ENCODE measurements at regions not wholly inside any gene's neighbourhood (a gene's known extent, or its start where the extent isn't known, plus 50 kb on each side); places are given as distances from the start of the nearest gene placed in this dataset.

DNA sequence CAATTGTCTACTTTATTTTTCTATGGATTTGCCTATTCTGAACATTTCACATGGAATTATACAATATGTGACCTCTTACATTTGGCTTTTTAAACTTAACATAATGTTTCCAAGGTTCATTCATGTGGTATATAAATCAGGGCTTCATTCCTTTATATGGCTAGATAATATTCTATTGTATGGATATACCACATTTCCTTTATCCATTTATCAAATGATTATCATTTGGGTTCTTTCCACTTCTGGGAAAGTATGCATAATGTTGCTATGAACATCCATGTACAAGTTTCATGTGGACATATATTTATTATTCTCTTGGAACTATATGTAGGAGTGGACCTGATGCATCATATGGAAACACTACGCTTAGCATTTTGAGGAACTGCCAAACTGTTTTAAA lies 99.7 kb upstream of the NCKAP5 start:
- no peak for DNase-seq (ENCODE audit: low read depth)
- Histone ChIP-seq H3K9ac (ENCODE audit: low read length) (no peak overlapping the region), H3K36me3 (ENCODE audit: control insufficient read depth, insufficient read depth, low read length, severe bottlenecking) (no peaks in the 10 kb centered on the region), H3K4me3 (ENCODE audit: low read length) (no peak overlapping the region), H3K4me1 (ENCODE audit: control insufficient read depth, insufficient read depth, low read length) (no peaks in the 10 kb centered on the region), H3K9me3 (ENCODE audit: control insufficient read depth, low read length) (peaks cover 19% of the 10 kb centered on the region), H3K27me3 (replicated peaks; ENCODE audit: control insufficient read depth, insufficient read depth, low read length) (no peaks in the 10 kb centered on the region)

DNA sequence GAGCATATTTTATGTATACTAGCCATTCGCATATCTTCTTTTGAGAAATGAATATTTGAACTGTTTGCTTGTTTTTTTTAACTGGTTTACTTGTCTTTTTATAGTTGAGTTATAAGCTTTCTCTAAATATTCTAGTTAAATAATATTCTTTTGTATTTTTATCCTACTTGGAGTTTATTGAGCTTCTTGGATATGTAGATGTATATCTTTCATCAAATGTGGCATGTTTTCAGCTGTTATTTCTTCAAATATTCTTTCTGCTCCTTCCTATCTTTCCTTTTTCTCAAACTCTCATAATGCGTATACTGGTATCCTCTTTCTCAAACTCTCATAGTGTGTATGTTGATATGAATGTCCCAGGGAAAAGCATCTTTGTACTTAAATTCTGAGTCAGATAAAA lies 100.3 kb upstream of the NCKAP5 start:
- H3K9me3 ChIP-seq (ENCODE audit: control insufficient read depth, low read length), result peaks cover 19% of the 10 kb centered on the region
- no peaks in the 10 kb centered on the region for H3K36me3 ChIP-seq (ENCODE audit: control insufficient read depth, insufficient read depth, low read length, severe bottlenecking)
- H3K4me3 ChIP-seq (ENCODE audit: low read length), result no peak overlapping the region
- H3K9ac ChIP-seq (ENCODE audit: low read length), result no peak overlapping the region
- H3K27me3 ChIP-seq (replicated peaks; ENCODE audit: control insufficient read depth, insufficient read depth, low read length), result no peaks in the 10 kb centered on the region
- DNase-seq (ENCODE audit: low read depth), result no peak
- peaks cover 1% of the 10 kb centered on the region for H3K4me1 ChIP-seq (ENCODE audit: control insufficient read depth, insufficient read depth, low read length)

DNA sequence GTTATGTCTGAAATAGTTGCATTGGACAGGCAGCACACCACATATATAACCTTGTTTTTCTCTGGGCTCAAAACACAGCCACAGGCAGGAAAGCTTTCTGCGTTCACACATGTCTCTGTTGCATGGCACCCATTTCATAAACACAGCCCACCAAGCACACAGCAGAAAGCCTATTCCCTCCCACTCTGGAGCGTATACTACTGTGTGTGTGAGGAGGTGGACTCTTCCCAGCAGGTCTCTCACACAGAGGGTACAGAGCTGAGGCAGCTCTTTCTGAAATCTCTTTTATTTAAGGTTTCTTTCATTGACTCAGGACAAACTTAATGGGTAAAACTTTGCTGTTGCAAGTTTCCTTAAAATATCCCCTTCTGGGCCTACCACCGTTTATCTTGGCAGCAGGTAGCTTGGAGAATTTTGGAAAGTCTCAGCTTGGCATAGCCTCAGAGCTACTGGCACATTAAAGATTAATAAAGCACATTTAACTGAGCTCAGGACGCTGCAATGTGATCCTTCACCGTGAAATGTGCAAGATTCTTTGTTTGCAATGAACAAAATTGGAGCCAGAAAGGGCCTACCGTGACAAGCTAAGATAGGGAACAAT lies 105.1 kb upstream of the NCKAP5 start:
- Histone ChIP-seq H3K9me3 (ENCODE audit: control insufficient read depth, low read length) (peaks cover 12% of the 10 kb centered on the region), H3K4me3 (ENCODE audit: low read length) (no peak overlapping the region), H3K36me3 (ENCODE audit: control insufficient read depth, insufficient read depth, low read length, severe bottlenecking) (no peaks in the 10 kb centered on the region), H3K9ac (ENCODE audit: low read length) (no peak overlapping the region), H3K27me3 (replicated peaks; ENCODE audit: control insufficient read depth, insufficient read depth, low read length) (no peaks in the 10 kb centered on the region), H3K4me1 (ENCODE audit: control insufficient read depth, insufficient read depth, low read length) (peaks cover 34% of the 10 kb centered on the region)
- no peak for DNase-seq (ENCODE audit: low read depth)

DNA sequence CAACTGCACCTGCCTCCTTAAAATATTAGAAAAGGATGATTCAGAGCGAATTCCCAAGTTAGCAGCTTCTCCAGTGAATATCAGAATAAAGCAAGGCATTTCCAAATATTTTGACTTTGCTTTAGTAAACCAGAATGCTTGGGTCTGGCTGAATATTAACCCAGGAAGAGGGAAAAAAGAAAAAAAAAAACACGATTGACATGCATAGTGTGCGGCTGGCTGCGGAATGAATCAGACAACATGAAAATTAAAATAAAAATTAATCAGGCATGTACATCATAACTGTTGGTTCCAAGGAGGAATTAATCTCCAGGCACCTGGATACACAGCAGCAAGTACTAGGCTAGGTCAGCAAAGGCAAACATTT lies 105.8 kb upstream of the NCKAP5 start:
- Histone ChIP-seq H3K9ac (ENCODE audit: low read length) (peak overlapping the region; percentile 81), H3K36me3 (ENCODE audit: control insufficient read depth, insufficient read depth, low read length, severe bottlenecking) (no peaks in the 10 kb centered on the region), H3K4me1 (ENCODE audit: control insufficient read depth, insufficient read depth, low read length) (peaks cover 34% of the 10 kb centered on the region), H3K27me3 (replicated peaks; ENCODE audit: control insufficient read depth, insufficient read depth, low read length) (no peaks in the 10 kb centered on the region), H3K4me3 (ENCODE audit: low read length) (peak overlapping the region; percentile 73), H3K9me3 (ENCODE audit: control insufficient read depth, low read length) (peaks cover 5% of the 10 kb centered on the region)
- no peak for DNase-seq (ENCODE audit: low read depth)

DNA sequence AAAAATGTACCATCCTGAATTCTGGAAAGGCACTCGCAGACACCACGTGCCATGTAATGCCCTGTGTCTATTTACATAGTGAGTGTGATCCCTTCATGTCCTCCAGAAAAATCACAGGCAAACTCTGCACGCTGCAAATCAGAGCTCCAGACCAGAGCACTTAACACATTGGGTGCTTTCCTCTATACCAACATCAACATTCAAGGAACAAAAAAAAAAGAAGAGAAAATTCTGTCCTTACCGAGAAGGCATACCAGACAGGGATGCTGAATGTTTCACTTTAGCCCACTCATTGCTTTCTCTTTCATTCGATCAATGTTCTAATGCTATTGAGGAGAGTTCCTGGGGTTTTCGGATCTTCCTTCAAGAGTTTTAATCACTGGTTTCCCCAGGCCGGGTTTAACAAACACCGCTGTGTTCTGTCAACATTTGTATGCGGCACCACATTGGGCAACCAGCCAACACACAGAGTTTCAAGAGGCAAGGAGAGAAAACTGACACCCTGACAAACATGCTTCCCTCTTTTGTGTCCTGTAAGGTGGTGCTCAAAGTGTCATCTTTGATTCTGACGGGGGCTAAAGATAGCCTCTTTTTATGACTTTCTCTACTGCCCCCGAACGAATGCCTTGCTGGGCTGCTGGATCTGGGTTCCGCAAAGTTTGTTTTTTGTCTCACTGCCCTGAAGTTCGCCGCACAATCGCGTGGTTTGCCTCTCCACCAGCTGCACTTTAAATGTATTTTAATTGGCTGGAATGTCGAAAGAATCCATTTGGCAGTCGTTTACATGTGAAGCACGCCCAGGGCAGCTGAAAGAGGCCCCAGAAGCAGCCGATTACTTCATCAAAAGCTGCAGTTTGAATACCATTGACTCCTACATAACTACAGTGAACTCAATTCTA lies 106.4 kb upstream of the NCKAP5 start:
- Histone ChIP-seq H3K4me1 (ENCODE audit: control insufficient read depth, insufficient read depth, low read length) (peaks cover 34% of the 10 kb centered on the region), H3K27me3 (replicated peaks; ENCODE audit: control insufficient read depth, insufficient read depth, low read length) (no peaks in the 10 kb centered on the region), H3K36me3 (ENCODE audit: control insufficient read depth, insufficient read depth, low read length, severe bottlenecking) (no peaks in the 10 kb centered on the region), H3K9me3 (ENCODE audit: control insufficient read depth, low read length) (no peaks in the 10 kb centered on the region), H3K9ac (ENCODE audit: low read length) (peak overlapping the region; percentile 81), H3K4me3 (ENCODE audit: low read length) (peak overlapping the region; percentile 73)
- DNase-seq (ENCODE audit: low read depth), result peak; percentile 95

DNA sequence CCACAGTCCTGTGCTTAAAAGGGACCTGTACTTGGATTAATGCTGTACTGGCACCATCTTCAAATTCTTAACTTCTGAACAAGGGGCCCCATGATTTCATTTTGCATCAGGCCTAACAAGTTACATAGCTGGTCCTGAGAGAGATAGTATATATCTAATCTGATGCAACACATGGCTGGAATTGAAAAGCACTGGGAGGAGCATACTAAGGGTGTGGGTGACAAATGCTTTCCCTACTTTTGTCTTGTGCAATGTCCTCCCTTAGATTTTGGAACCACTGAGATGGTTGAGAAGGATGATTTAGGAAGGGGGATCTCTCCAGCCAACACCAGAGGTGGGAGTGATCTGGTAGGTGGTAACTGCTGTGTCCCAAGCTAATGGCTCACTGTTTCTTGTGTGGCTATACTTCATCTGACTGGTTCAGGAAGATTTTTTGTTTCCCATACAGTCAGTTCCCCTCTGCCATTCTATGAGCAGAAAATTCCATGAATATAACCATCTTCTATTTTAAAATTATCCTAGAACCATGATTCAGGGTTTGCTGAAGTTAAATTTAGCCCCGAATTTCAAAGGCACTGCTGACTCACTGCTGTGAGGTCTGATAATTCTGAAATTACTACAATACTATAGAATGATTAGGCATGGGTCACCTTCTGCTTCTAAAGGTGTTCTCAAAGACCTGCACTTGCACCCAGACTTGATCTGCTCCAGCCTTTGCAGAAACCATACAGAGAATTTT lies 108.3 kb upstream of the NCKAP5 start:
- Histone ChIP-seq H3K36me3 (ENCODE audit: control insufficient read depth, insufficient read depth, low read length, severe bottlenecking) (no peaks in the 10 kb centered on the region), H3K4me1 (ENCODE audit: control insufficient read depth, insufficient read depth, low read length) (peaks cover 34% of the 10 kb centered on the region), H3K9ac (ENCODE audit: low read length) (peak overlapping the region; percentile 2), H3K9me3 (ENCODE audit: control insufficient read depth, low read length) (no peaks in the 10 kb centered on the region), H3K27me3 (replicated peaks; ENCODE audit: control insufficient read depth, insufficient read depth, low read length) (no peaks in the 10 kb centered on the region), H3K4me3 (ENCODE audit: low read length) (peak overlapping the region; percentile 29)
- DNase-seq (ENCODE audit: low read depth), result peak; percentile 67

DNA sequence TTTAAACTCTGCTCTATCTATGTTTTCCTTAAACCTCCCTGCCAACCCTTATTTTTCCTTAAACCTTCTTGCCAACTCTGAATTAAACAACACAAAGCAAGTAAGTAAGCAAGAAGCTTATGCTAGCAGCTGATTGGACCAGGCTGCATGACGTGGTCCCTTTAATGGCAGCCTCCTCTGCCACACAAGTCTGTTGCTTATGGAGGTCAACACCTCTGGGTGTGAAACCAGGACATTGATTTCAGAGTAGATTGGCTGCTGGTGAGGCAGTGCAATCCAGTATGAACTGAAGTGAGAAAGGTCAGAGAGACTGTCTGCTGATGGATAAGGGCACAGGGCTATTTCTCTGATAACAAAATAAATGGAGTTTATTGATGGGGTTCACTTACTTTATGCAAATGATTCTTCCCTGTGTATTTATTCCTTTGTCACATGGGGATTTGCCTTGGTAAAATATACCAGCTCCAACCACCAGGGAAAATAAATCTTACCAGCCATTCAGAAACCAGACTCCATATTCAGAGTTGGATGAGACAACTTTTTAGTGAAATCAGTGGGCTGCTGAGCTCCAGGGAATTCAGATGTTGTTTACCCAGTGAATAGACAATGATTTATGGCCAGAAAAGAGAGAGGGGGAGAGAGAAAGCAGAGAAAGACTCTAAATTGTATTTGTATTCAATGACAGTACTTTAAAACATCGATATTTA lies 112.2 kb upstream of the NCKAP5 start:
- H3K9me3 ChIP-seq (ENCODE audit: control insufficient read depth, low read length), result no peaks in the 10 kb centered on the region
- DNase-seq (ENCODE audit: low read depth), result no peak

DNA sequence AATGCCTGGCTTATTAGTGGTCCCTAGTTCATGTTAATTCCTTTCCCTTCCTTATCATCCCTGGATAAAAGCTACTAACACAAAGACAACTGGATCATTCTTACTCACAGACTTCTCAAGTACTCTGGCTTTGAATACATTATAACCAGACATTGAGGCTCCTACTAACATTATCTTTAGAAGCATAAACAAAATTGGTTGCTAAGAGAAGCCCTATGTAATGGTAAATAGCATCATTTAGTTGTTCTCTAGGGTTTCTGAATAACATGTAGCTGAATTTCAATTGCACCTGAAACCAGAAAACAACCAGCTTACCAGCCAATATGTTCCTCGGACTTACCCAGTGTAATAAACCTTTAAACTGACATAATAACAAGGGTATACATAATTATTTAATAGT lies 114.1 kb upstream of the NCKAP5 start:
- H3K4me3 ChIP-seq (ENCODE audit: low read length), result no peak overlapping the region
- no peak for DNase-seq (ENCODE audit: low read depth)
- no peak overlapping the region for H3K9ac ChIP-seq (ENCODE audit: low read length)
- H3K36me3 ChIP-seq (ENCODE audit: control insufficient read depth, insufficient read depth, low read length, severe bottlenecking), result no peaks in the 10 kb centered on the region
- H3K9me3 ChIP-seq (ENCODE audit: control insufficient read depth, low read length), result peaks cover 4% of the 10 kb centered on the region
- no peaks in the 10 kb centered on the region for H3K4me1 ChIP-seq (ENCODE audit: control insufficient read depth, insufficient read depth, low read length)
- peaks cover 8% of the 10 kb centered on the region for H3K27me3 ChIP-seq (replicated peaks; ENCODE audit: control insufficient read depth, insufficient read depth, low read length)

More for the DNA sequence above, 112.2 kb upstream of the NCKAP5 start:
- Histone ChIP-seq H3K9ac (ENCODE audit: low read length) (no peak overlapping the region), H3K4me3 (ENCODE audit: low read length) (no peak overlapping the region), H3K36me3 (ENCODE audit: control insufficient read depth, insufficient read depth, low read length, severe bottlenecking) (no peaks in the 10 kb centered on the region), H3K27me3 (replicated peaks; ENCODE audit: control insufficient read depth, insufficient read depth, low read length) (no peaks in the 10 kb centered on the region), H3K4me1 (ENCODE audit: control insufficient read depth, insufficient read depth, low read length) (peaks cover 17% of the 10 kb centered on the region)

DNA sequence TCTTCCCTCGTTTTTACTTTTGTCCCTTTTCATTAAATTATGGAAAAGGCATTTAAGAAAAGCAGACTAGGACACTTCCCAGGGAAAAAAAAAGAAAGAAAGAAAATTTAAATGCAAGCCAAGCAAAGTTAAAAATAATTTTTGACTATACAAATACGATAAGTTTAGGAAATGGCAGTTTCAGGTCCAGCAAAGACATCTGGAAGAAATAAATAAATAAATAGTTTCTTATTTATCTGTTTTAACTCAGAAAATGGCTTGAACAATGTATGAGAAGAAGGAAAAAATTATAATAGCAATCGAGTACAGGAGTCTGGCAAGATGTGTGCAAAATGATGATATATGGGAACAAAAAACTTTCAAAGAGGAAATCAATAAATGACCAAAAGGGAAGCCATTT lies 114.6 kb upstream of the NCKAP5 start:
- no peak for DNase-seq (ENCODE audit: low read depth)
- H3K9me3 ChIP-seq (ENCODE audit: control insufficient read depth, low read length), result peaks cover 4% of the 10 kb centered on the region
- H3K4me3 ChIP-seq (ENCODE audit: low read length), result no peak overlapping the region
- H3K36me3 ChIP-seq (ENCODE audit: control insufficient read depth, insufficient read depth, low read length, severe bottlenecking), result no peaks in the 10 kb centered on the region
- peaks cover 13% of the 10 kb centered on the region for H3K27me3 ChIP-seq (replicated peaks; ENCODE audit: control insufficient read depth, insufficient read depth, low read length)
- H3K9ac ChIP-seq (ENCODE audit: low read length), result no peak overlapping the region
- H3K4me1 ChIP-seq (ENCODE audit: control insufficient read depth, insufficient read depth, low read length), result no peaks in the 10 kb centered on the region

DNA sequence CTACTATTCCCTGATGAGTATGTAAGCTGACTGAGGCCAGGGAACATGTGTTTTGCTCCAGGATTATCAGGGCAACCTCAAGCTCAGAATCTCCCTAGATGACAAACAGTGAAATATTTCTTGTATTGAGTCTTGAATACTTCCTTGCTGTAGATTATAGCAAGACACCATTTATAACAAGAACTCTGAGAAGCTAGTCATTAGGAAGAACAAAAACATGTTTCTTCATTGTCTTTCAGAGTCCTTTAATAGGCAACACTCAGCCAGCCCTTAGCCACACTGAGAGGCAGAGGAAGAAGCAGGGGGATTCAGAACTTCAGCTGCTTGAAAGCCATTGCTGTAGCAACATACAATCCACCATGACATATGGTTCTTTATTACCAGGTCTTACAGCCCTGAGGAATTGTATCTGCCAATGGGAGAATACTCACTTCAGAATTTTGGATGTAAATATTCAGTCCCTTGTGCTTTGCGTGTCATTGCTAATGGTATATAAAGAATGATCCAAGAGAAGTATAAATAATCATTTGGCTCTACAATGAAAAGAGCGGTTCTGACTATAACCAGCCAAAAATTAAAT lies 117.5 kb upstream of the NCKAP5 start:
- H3K4me3 ChIP-seq (ENCODE audit: low read length), result no peak overlapping the region
- H3K36me3 ChIP-seq (ENCODE audit: control insufficient read depth, insufficient read depth, low read length, severe bottlenecking), result no peaks in the 10 kb centered on the region
- peaks cover 4% of the 10 kb centered on the region for H3K9me3 ChIP-seq (ENCODE audit: control insufficient read depth, low read length)
- H3K9ac ChIP-seq (ENCODE audit: low read length), result no peak overlapping the region
- peaks cover 13% of the 10 kb centered on the region for H3K27me3 ChIP-seq (replicated peaks; ENCODE audit: control insufficient read depth, insufficient read depth, low read length)
- DNase-seq (ENCODE audit: low read depth), result no peak
- no peaks in the 10 kb centered on the region for H3K4me1 ChIP-seq (ENCODE audit: control insufficient read depth, insufficient read depth, low read length)

All from adipocyte (in vitro differentiated cells).